ENCODE measurements at regions not wholly inside any gene's neighbourhood (a gene's known extent, or its start where the extent isn't known, plus 50 kb on each side); places are given as distances from the start of the nearest gene placed in this dataset.

DNA sequence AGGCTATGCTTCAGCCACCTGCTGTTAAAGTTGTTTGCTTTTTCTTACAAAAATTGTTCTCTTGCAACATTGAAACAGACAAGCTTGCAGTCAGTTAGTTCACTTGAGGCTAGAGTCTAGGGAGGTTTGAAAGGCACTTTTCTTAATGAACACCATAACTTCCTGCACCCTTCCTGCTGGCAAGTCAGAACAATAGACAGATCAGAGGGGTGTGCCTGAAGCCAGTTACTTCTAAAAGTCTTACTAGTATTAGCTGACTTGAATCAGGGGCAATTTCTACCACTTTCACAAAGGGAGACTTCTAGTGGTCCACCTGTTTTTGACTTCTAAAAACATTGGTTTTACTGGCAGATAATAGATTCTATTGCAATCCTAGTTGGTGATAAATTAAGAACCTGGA lies 367.4 kb upstream of the CDH20 start:
- Histone ChIP-seq H3K4me3 (ENCODE audit: low read length) (no peak overlapping the region), H3K79me2 (ENCODE audit: low read length) (no peaks in the 10 kb centered on the region), H3K27ac (ENCODE audit: low read length) (no peak overlapping the region), H3K4me2 (ENCODE audit: low read depth, low read length) (no peak overlapping the region), H3K9ac (ENCODE audit: low read length) (no peak overlapping the region), H3K27me3 (replicated peaks; ENCODE audit: insufficient read depth, low read length) (no peaks in the 10 kb centered on the region), H3K9me3 (replicated peaks; ENCODE audit: insufficient read depth, low read length) (no peaks in the 10 kb centered on the region), H3K36me3 (replicated peaks; ENCODE audit: insufficient read depth, low read length) (no peaks in the 10 kb centered on the region), H3F3A (ENCODE audit: insufficient read depth, low read length) (no peaks in the 10 kb centered on the region), H3K9me2 (replicated peaks; ENCODE audit: insufficient read depth, low read length) (no peaks in the 10 kb centered on the region), H3K4me1 (ENCODE audit: low read length) (no peaks in the 10 kb centered on the region), H2AFZ (ENCODE audit: low read length) (no peak overlapping the region), H4K20me1 (ENCODE audit: insufficient read depth, low read length) (no peaks in the 10 kb centered on the region)
- DNase-seq, result no peak
- TF ChIP-seq, protein P1, sequence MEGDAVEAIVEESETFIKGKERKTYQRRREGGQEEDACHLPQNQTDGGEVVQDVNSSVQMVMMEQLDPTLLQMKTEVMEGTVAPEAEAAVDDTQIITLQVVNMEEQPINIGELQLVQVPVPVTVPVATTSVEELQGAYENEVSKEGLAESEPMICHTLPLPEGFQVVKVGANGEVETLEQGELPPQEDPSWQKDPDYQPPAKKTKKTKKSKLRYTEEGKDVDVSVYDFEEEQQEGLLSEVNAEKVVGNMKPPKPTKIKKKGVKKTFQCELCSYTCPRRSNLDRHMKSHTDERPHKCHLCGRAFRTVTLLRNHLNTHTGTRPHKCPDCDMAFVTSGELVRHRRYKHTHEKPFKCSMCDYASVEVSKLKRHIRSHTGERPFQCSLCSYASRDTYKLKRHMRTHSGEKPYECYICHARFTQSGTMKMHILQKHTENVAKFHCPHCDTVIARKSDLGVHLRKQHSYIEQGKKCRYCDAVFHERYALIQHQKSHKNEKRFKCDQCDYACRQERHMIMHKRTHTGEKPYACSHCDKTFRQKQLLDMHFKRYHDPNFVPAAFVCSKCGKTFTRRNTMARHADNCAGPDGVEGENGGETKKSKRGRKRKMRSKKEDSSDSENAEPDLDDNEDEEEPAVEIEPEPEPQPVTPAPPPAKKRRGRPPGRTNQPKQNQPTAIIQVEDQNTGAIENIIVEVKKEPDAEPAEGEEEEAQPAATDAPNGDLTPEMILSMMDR (IDR thresholded peaks at IDR 0.05; ENCODE audit: low read length), result no peak
- TF ChIP-seq EZH2phosphoT487 (IDR thresholded peaks at IDR 0.05; ENCODE audit: low read length) (no peak), EZH2 (optimal IDR thresholded peaks at IDR 0.05; ENCODE audit: low read depth, low read length) (no peak)

DNA sequence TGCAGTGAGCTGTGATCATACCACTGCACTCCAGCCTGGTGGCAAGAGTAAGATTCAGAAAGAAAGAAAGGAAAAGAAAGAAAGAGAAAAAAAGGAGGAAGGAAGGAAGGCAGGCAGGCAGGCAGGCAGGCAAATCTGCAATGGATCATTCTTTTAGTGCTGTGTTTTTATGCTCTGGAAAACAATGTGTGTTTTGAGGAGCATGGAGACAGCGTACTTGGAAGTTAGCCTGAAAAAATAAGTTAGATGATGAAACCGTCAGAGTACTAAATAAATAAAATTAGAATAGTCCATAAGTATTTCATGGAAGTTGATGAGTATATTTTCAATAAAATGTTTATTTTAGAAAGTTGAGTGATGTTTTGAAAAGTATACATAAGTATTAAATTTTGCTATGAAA lies 366.4 kb upstream of the CDH20 start:
- Histone ChIP-seq H3K9me2 (replicated peaks; ENCODE audit: insufficient read depth, low read length) (no peaks in the 10 kb centered on the region), H3K27ac (ENCODE audit: low read length) (no peak overlapping the region), H3K9me3 (replicated peaks; ENCODE audit: insufficient read depth, low read length) (no peaks in the 10 kb centered on the region), H4K20me1 (ENCODE audit: insufficient read depth, low read length) (no peaks in the 10 kb centered on the region), H3K4me3 (ENCODE audit: low read length) (no peak overlapping the region), H3K9ac (ENCODE audit: low read length) (no peak overlapping the region), H3K27me3 (replicated peaks; ENCODE audit: insufficient read depth, low read length) (no peaks in the 10 kb centered on the region), H3K4me1 (ENCODE audit: low read length) (no peaks in the 10 kb centered on the region), H3F3A (ENCODE audit: insufficient read depth, low read length) (no peaks in the 10 kb centered on the region), H2AFZ (ENCODE audit: low read length) (no peak overlapping the region), H3K4me2 (ENCODE audit: low read depth, low read length) (no peak overlapping the region), H3K36me3 (replicated peaks; ENCODE audit: insufficient read depth, low read length) (no peaks in the 10 kb centered on the region), H3K79me2 (ENCODE audit: low read length) (no peaks in the 10 kb centered on the region)
- TF ChIP-seq EZH2phosphoT487 (IDR thresholded peaks at IDR 0.05; ENCODE audit: low read length) (no peak), EZH2 (optimal IDR thresholded peaks at IDR 0.05; ENCODE audit: low read depth, low read length) (no peak)
- TF ChIP-seq, protein P1 (IDR thresholded peaks at IDR 0.05; ENCODE audit: low read length), result no peak
- no peak for DNase-seq

DNA sequence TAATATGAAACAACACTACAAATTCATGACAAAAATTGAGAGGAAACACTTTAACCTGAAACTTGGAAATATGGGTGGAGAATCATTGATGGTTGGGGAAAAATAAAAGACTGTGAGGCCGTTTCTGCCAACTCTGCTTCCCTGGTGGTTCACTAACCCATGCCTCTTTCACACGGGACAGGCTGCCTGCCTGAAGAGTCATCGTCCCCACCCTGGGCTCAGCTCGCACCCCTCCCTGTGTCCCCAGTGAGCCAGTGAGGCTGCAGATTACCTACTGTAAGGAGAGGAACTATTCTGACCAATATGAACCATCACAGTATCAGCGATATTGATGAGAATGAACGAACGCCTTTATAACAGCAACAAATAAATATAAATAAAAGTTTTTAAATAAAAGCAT lies 357.8 kb upstream of the CDH20 start:
- Histone ChIP-seq H3K36me3 (replicated peaks; ENCODE audit: insufficient read depth, low read length) (no peaks in the 10 kb centered on the region), H3K9me2 (replicated peaks; ENCODE audit: insufficient read depth, low read length) (no peaks in the 10 kb centered on the region), H3K27me3 (replicated peaks; ENCODE audit: insufficient read depth, low read length) (no peaks in the 10 kb centered on the region), H4K20me1 (ENCODE audit: insufficient read depth, low read length) (no peaks in the 10 kb centered on the region), H3F3A (ENCODE audit: insufficient read depth, low read length) (no peaks in the 10 kb centered on the region), H3K4me1 (ENCODE audit: low read length) (no peaks in the 10 kb centered on the region), H3K27ac (ENCODE audit: low read length) (no peak overlapping the region), H3K9me3 (replicated peaks; ENCODE audit: insufficient read depth, low read length) (no peaks in the 10 kb centered on the region), H3K79me2 (ENCODE audit: low read length) (no peaks in the 10 kb centered on the region), H3K4me2 (ENCODE audit: low read depth, low read length) (no peak overlapping the region), H3K4me3 (ENCODE audit: low read length) (no peak overlapping the region), H2AFZ (ENCODE audit: low read length) (no peak overlapping the region), H3K9ac (ENCODE audit: low read length) (no peak overlapping the region)
- no peak for TF ChIP-seq EZH2phosphoT487 (IDR thresholded peaks at IDR 0.05; ENCODE audit: low read length)
- TF ChIP-seq, protein P1 (IDR thresholded peaks at IDR 0.05; ENCODE audit: low read length), result no peak
- TF ChIP-seq EZH2 (optimal IDR thresholded peaks at IDR 0.05; ENCODE audit: low read depth, low read length), result no peak
- no peak for DNase-seq
